ENCODE measurements at regions not wholly inside any gene's neighbourhood (a gene's known extent, or its start where the extent isn't known, plus 50 kb on each side); places are given as distances from the start of the nearest gene placed in this dataset.

- intact Hi-C loops (cut with DNase I) = no loop called here
Observed at GRCh38 chr3:110456438-110457138, 615.0 kb upstream of the NECTIN3 start.

DNA sequence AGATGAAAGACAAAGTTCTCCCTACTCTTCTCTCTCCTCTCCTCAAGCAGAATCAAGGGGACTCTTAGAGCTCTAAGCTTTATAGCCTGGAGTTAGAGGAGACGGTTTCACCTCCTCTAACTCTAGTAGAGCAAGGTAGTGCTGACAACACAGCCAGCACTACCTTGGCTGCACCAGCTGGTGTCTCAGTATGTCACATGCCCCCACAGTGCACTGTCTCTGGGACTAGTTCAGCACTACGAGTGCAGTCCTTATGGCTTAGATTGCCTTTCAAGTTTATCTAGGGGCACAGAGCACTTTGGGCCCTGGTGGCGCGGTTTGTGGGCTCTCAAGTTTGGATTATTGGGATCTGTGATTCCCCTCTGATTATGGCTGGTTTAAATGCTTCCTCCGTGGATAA is 614.1 kb upstream of the NECTIN3 start:
- no peak for ATAC-seq

More at GRCh38 chr3:110456438-110457138, 615.0 kb upstream of the NECTIN3 start:
- ATAC-seq (no peak), DNase-seq (ENCODE audit: missing footprints) (no peak)

GRCh38 chr3:110459021-110459420 is 612.6 kb upstream of the NECTIN3 start:
- DNase-seq (ENCODE audit: missing footprints) (no peak), ATAC-seq (no peak)
- intact Hi-C loops (cut with DNase I) = no loop called here

More for the DNA sequence above, 614.1 kb upstream of the NECTIN3 start:
- intact Hi-C loops (cut with DNase I) = no loop called here
- no peak for DNase-seq (ENCODE audit: missing footprints)

- DNase-seq (ENCODE audit: missing footprints) = no peak
- intact Hi-C loops (cut with DNase I) = no loop called here
- no peak for ATAC-seq
Observed at GRCh38 chr3:110470310-110470709, 601.3 kb upstream of the NECTIN3 start.

DNA sequence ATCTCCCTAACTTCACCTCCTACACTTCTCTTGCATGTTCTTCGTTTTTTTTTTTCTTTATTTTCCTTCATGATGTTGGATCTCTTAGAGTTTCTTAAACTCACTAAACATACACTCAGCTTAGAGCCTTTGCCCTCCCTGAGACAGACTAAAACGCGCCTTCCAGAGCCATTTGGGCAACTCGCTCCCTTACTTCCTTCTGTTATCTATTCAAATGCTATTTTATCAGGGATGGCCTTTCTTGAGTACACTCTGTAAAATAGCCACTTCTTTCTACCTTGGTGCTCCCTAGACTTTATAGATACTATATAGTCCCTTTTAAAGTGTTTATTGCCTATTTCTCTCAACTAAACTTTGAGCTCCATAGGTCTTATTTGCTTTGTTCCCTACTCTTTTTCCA is 598.2 kb upstream of the NECTIN3 start:
- no peak for DNase-seq (ENCODE audit: missing footprints)
- intact Hi-C loops (cut with DNase I) = no loop called here
- ATAC-seq = no peak

- intact Hi-C loops (cut with DNase I) = no loop called here
- ATAC-seq (no peak), DNase-seq (ENCODE audit: missing footprints) (no peak)
Observed at GRCh38 chr3:110474397-110474796, 597.2 kb upstream of the NECTIN3 start.

DNA sequence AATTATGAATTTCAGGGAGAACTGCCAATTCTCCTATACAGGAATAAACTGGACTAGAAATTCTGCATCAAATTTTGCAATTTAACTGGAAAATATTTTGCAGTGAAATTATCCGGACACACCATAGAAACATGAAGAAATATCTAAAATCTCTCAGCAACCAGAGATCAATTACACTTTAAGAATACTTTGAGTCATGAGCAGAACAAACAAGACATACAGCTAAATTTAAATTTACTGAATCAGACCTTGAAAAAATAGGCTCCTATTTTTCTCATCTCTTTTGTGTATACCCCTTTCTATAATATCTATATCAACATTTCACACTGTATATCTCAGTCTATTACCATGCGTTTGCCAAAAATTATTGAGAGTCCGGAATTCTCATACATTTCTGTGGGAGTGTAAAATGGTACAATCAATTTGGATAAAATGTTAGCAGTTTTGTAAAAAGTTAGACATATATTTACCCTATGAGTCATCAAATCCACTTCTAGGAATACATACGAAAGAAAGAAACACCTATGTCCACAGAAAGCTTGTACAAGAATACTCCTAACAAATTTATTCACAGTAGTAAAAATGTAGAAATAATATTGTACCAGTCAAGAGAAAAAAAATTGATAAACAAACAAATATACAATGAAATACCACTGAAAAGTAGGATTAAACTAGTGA is 593.1 kb upstream of the NECTIN3 start:
- DNase-seq (ENCODE audit: missing footprints) (no peak), ATAC-seq (no peak)
- intact Hi-C loops (cut with DNase I) = no loop called here

- ATAC-seq = no peak
- intact Hi-C loops (cut with DNase I) = no loop called here
- DNase-seq (ENCODE audit: missing footprints) = no peak
Observed at GRCh38 chr3:110479731-110480130, 591.9 kb upstream of the NECTIN3 start.

- intact Hi-C loops (cut with DNase I) = no loop called here
- DNase-seq (ENCODE audit: missing footprints) = no peak
- ATAC-seq = no peak
Observed at GRCh38 chr3:110485389-110485788, 586.2 kb upstream of the NECTIN3 start.

DNA sequence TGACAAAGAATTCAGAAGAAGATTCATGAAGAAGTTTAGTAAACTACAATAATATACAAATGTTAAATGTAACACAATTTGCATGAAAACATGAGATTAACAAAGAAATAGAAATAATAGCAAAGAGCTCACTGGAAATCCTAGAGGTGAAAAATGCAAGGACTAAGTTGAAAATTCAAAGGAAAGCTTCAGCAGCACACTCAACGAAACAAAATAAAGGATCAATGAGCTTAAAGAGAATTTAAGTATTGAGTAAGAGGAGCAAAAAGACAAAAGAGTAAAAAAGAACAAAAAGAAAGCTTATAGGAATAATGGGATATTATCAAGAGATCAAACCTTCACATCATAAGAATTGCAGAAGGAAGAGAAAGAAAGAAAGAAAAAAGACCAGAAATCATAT is 583.8 kb upstream of the NECTIN3 start:
- ATAC-seq (no peak), DNase-seq (ENCODE audit: missing footprints) (no peak)
- intact Hi-C loops (cut with DNase I) = no loop called here

DNA sequence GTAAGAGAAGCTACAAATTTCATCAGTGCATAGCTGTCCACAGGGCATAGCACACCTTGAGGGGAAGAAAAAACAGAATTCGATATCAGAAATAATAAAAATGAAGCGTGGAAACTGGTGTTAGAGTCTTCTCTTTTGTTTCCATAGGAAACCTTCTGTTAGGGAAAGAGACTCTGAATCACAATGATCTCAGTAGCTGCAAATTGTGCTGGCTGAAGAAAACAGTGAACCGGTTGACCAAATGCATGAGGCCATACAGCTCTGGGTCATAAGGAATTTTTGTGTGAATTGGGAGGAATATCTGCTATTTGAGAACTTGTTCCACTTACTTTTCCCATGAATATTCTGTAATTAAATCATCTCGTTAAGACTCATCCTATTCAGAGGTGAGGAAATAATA is 580.2 kb upstream of the NECTIN3 start:
- DNase-seq (ENCODE audit: missing footprints) = no peak
- intact Hi-C loops (cut with DNase I) = no loop called here
- no peak for ATAC-seq

- ATAC-seq (no peak), DNase-seq (ENCODE audit: missing footprints) (no peak)
- intact Hi-C loops (cut with DNase I) = no loop called here
Observed at GRCh38 chr3:110492876-110493275, 578.7 kb upstream of the NECTIN3 start.

DNA sequence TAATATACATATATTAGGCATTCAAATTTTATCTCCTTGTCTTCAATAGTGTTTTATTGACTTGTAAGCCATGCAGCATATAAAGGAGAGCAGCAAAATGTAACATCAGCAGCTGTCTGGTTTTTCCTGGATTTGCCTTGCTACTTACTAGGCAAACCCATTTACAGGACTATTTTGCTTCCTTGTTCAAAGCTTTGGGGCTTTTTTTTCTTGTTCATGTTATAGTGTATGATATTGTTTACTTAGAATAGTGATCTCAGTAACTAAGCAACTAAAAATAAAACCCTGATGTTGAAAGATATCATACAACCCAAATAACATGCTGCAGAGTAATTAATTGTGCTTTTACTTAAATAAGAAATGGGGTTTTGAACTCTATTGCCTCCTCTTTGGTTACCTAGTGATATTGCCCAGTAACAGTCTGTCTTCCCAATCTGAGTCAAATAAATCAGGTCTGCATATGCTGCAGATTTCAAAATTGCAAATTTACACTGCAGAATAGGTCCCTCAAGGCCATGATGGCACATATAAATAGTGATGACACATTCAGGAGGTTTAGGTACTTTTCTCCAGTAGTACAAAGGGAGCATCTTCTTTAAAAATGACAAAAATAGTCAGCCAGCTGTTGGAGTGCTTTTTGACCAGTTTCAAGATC is 578.1 kb upstream of the NECTIN3 start:
- DNase-seq (ENCODE audit: missing footprints) = no peak
- no peak for ATAC-seq
- intact Hi-C loops (cut with DNase I) = no loop called here

- intact Hi-C loops (cut with DNase I) = no loop called here
- no peak for ATAC-seq
- DNase-seq (ENCODE audit: missing footprints) = no peak
Observed at GRCh38 chr3:110494093-110494490, 577.5 kb upstream of the NECTIN3 start.

DNA sequence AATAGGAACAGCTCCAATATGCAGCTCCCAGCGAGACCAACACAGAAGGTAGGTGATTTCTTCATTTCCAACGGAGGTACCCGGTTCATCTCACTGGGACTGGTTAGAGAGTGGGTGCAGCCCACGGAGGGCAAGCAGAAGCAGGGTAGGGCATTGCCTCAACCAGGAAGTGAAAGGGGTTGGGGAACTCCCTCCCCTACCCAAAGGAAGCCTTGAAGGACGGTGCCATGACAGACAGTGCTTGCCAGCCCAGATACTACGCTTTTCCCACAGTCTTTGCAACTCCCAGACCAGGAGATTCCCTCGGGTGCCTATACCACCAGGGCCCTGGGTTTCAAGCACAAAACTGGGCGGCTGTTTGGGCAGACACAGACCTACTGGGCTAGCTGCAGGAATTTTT is 576.9 kb upstream of the NECTIN3 start:
- intact Hi-C loops (cut with DNase I) = no loop called here
- ATAC-seq = no peak

GRCh38 chr3:110495201-110495927 is 576.3 kb upstream of the NECTIN3 start:
- intact Hi-C loops (cut with DNase I) = no loop called here
- ATAC-seq (no peak), DNase-seq (ENCODE audit: missing footprints) (no peak)

More for the DNA sequence above, 576.9 kb upstream of the NECTIN3 start:
- no peak for DNase-seq (ENCODE audit: missing footprints)

DNA sequence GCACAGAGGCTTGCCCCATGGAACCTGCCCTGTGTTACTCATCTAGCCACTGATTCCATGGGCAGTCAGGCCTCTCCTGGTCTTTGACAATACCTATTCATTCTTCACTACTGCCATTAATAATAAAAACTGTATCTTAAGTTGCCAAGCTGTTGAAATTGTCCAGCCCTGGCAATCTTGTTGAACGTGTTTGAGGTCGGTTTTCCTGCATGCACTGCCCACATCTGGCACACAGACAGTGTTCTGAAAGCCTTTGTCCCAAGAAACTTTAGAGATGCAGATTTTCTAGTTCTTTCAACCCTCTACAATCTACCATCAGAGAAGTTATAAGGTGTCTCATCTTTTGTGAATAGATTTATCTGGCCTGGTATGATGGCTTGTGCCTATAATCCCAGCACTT is 567.2 kb upstream of the NECTIN3 start:
- intact Hi-C loops (cut with DNase I) = no loop called here
- no peak for ATAC-seq
- no peak for DNase-seq (ENCODE audit: missing footprints)

DNA sequence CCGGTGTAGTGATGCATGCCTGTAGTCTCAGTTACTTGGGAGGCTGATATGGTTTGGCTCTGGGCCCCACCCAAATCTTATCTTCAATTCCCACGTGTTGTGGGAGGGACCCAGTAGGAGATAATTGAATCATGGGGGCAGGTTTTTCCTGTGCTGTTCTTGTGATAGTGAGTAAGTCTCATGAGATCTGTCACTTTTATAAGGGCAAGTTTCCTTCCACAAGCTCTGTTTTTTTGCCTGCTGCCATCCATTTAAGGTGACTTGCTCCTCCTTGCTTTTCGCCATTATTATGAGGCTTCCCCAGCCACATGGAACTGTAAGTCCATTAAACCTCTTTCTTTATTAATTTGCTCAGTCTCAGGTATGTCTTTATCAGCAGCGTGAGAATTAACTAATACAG is 566.7 kb upstream of the NECTIN3 start:
- DNase-seq (ENCODE audit: missing footprints) (no peak), ATAC-seq (no peak)
- intact Hi-C loops (cut with DNase I) = no loop called here

GRCh38 chr3:110506890-110507289 is 564.7 kb upstream of the NECTIN3 start:
- intact Hi-C loops (cut with DNase I) = no loop called here
- DNase-seq (ENCODE audit: missing footprints) (no peak), ATAC-seq (no peak)
